ENCODE measurements at regions not wholly inside any gene's neighbourhood (a gene's known extent, or its start where the extent isn't known, plus 50 kb on each side); places are given as distances from the start of the nearest gene placed in this dataset.

DNA sequence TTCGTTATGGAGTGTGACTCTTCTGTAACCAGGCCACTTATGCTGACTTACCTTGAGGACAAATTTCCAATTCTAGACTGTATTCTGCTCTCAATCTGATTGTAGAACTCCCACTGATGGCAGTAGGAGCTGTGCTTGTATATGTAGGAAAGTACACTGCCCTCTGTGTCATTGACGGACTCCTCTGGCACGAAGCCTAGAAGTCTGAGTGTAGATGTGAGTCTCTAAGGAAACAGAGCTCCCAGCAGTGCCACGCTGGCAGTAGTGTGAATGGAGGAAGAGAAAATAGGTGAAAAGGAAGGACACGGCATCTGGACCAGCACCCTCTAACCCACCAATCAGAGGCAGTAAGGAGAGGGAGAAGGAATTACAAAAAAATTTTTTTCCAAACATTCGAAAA is 130.4 kb upstream of the ADGRL2 start:
- Histone ChIP-seq H3K27ac (no peak overlapping the region), H3K4me3 (no peak overlapping the region), H3K36me3 (no peaks in the 10 kb centered on the region), H3K4me1 (no peaks in the 10 kb centered on the region), H3K9me3 (no peaks in the 10 kb centered on the region), H3K27me3 (replicated peaks in 1 of 7) (no peaks in the 10 kb centered on the region)
- WGBS, 5 donors = 27 to 34% (median 32%) methylated on average over 6 of the region's 6 CpGs
- intact Hi-C loops (cut with DNase I; ENCODE audit: low total_unique reads) = no loop called here
- no peak for DNase-seq
- TF ChIP-seq POLR2A (IDR thresholded peaks at IDR 0.05) (no peak), POLR2AphosphoS5 (IDR thresholded peaks at IDR 0.05) (no peak), CTCF (IDR thresholded peaks at IDR 0.05 in 8 of 11, conservative IDR thresholded peaks at IDR 0.05 in 3 of 11) (no peak)

GRCh38 chr1:81666586-81666985 is 134.1 kb upstream of the ADGRL2 start:
- Histone ChIP-seq H3K27ac (no peak overlapping the region), H3K4me3 (no peak overlapping the region), H3K36me3 (no peaks in the 10 kb centered on the region), H3K4me1 (no peaks in the 10 kb centered on the region), H3K9me3 (no peaks in the 10 kb centered on the region), H3K27me3 (replicated peaks in 1 of 7) (no peaks in the 10 kb centered on the region)
- TF ChIP-seq POLR2A (IDR thresholded peaks at IDR 0.05) (no peak), CTCF (IDR thresholded peaks at IDR 0.05 in 8 of 11, conservative IDR thresholded peaks at IDR 0.05 in 3 of 11) (no peak), POLR2AphosphoS5 (IDR thresholded peaks at IDR 0.05) (no peak)
- intact Hi-C loops (cut with DNase I; ENCODE audit: low total_unique reads) = no loop called here
- WGBS, 5 donors = 83 to 92% (median 86%) methylated on average over 2 of the region's 2 CpGs
- no peak for DNase-seq

GRCh38 chr1:81664341-81664740 is 136.4 kb upstream of the ADGRL2 start:
- Histone ChIP-seq H3K27ac (no peak overlapping the region), H3K36me3 (no peaks in the 10 kb centered on the region), H3K9me3 (no peaks in the 10 kb centered on the region), H3K4me1 (no peaks in the 10 kb centered on the region), H3K27me3 (replicated peaks in 1 of 7) (no peaks in the 10 kb centered on the region), H3K4me3 (no peak overlapping the region)
- TF ChIP-seq POLR2A (IDR thresholded peaks at IDR 0.05) = no peak
- TF ChIP-seq POLR2AphosphoS5 (IDR thresholded peaks at IDR 0.05) = no peak
- TF ChIP-seq CTCF (IDR thresholded peaks at IDR 0.05 in 8 of 11, conservative IDR thresholded peaks at IDR 0.05 in 3 of 11) = no peak
- DNase-seq = no peak
- intact Hi-C loops (cut with DNase I; ENCODE audit: low total_unique reads) = no loop called here
- WGBS, 5 donors = 64 to 92% (median 74%) methylated on average over 1 of the region's 1 CpG

DNA sequence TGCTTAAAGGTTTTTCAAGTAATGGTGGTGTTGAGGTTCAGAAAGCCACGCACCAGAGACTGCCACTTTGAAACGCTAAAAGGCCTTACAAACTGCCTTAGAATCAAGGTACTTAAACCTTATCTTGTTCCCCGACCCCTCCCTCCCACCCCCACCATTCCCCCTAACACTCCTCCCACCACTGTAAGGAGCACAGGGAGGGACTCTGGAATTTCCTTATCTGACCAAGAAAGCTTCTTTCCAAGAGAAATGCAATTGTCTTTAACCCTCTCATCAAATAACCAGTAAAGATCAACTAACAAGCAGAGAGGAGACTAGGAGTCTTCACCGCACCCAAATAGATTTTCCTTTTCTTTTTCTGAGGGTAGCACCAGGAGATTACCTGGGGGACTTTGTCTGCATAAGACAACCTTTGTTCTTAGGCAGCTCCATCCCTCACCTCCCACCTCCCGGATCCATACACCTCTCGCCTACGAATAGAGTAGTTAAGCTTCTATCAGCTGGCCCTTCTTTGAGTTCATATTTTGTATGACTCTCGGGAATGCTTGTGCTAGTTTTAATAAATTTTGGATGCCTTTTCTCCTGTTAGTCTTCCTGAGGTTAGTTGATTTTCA is 137.7 kb upstream of the ADGRL2 start:
- H3K36me3 ChIP-seq = no peaks in the 10 kb centered on the region
- H3K4me3 ChIP-seq = no peak overlapping the region
- TF ChIP-seq POLR2AphosphoS5 (IDR thresholded peaks at IDR 0.05) (no peak), CTCF (IDR thresholded peaks at IDR 0.05 in 8 of 11, conservative IDR thresholded peaks at IDR 0.05 in 3 of 11) (no peak), POLR2A (IDR thresholded peaks at IDR 0.05) (no peak)
- intact Hi-C loops (cut with DNase I; ENCODE audit: low total_unique reads) = no loop called here
- H3K27ac ChIP-seq = no peak overlapping the region
- H3K27me3 ChIP-seq (replicated peaks in 1 of 7) = no peaks in the 10 kb centered on the region
- H3K4me1 ChIP-seq = no peaks in the 10 kb centered on the region
- no peak for DNase-seq
- 80 to 90% (median 87%) methylated on average over 8 of the region's 8 CpGs for WGBS, 5 donors
- no peaks in the 10 kb centered on the region for H3K9me3 ChIP-seq
